Activated naive CD4-positive, alpha-beta T cell treated with anti-CD3 and anti-CD28 coated beads, Interleukin-2, amount 50 U/mL, for 24 hours (primary cell): ENCODE measurements at regions not wholly inside any gene's neighbourhood (a gene's known extent, or its start where the extent isn't known, plus 50 kb on each side); places are given as distances from the start of the nearest gene placed in this dataset.

Source experiments
- H3K27ac Mint-ChIP-seq: one replicate; pipeline ENCODE4 v1.8.0; 2021; ENCODE audit warnings: mild to moderate bottlenecking, mixed read lengths
- H3K27me3 Mint-ChIP-seq: one replicate; pipeline ENCODE4 v1.8.0; 2021; ENCODE audit warnings: mixed read lengths
- H3K36me3 Mint-ChIP-seq: one replicate; pipeline ENCODE4 v1.8.0; 2021; ENCODE audit warnings: mixed read lengths
- H3K4me1 Mint-ChIP-seq: one replicate; pipeline ENCODE4 v1.8.0; 2021; ENCODE audit warnings: mixed read lengths
- H3K4me3 Mint-ChIP-seq: one replicate; pipeline ENCODE4 v1.8.0; 2021; ENCODE audit warnings: mild to moderate bottlenecking, mixed read lengths
- H3K9me3 Mint-ChIP-seq: one replicate; pipeline ENCODE4 v1.8.0; 2021; ENCODE audit warnings: mixed read lengths

DNA sequence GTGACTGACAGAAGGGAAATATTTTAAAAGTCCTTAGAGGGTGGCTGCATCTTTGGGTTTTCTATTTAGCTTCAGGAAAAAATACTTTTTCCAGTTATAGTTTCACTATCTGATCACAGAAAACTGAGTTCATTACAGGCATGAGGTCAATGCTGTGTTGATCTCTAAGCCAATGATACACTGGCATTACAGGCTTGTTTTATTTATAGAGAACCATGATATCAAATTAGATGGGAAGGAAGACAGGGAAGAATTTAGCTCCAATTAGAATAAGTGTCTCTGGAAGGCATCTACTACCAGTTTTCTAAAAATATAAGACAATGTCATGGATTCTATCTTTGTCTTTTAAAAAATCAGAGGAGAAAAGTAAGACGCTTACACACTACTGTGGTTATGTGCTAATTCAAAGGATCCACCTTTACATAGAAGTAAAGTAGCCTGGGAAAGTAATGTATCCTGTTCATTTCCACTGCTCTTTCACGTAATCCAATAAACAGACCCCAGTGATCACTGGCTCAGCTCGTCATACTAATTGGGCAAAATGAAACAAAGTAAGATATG lies 344.5 kb upstream of the PPARGC1A start:
- H3K4me1 Mint-ChIP-seq, result no peaks in the 10 kb centered on the region
- H3K27ac Mint-ChIP-seq, result no peak overlapping the region
- peaks cover 4% of the 10 kb centered on the region for H3K27me3 Mint-ChIP-seq
- no peaks in the 10 kb centered on the region for H3K36me3 Mint-ChIP-seq
- H3K9me3 Mint-ChIP-seq, result no peaks in the 10 kb centered on the region
- no peak overlapping the region for H3K4me3 Mint-ChIP-seq

- no peak overlapping the region for H3K27ac Mint-ChIP-seq
- H3K36me3 Mint-ChIP-seq, result no peaks in the 10 kb centered on the region
- no peak overlapping the region for H3K4me3 Mint-ChIP-seq
- peaks cover 5% of the 10 kb centered on the region for H3K9me3 Mint-ChIP-seq
- peaks cover 5% of the 10 kb centered on the region for H3K27me3 Mint-ChIP-seq
- H3K4me1 Mint-ChIP-seq, result no peaks in the 10 kb centered on the region
Observed at GRCh38 chr4:24230955-24231354, 341.1 kb upstream of the PPARGC1A start.

GRCh38 chr4:24229978-24230377 lies 340.1 kb upstream of the PPARGC1A start:
- Mint-ChIP-seq H3K27me3 (peaks cover 5% of the 10 kb centered on the region), H3K9me3 (peaks cover 5% of the 10 kb centered on the region), H3K4me1 (no peaks in the 10 kb centered on the region)

DNA sequence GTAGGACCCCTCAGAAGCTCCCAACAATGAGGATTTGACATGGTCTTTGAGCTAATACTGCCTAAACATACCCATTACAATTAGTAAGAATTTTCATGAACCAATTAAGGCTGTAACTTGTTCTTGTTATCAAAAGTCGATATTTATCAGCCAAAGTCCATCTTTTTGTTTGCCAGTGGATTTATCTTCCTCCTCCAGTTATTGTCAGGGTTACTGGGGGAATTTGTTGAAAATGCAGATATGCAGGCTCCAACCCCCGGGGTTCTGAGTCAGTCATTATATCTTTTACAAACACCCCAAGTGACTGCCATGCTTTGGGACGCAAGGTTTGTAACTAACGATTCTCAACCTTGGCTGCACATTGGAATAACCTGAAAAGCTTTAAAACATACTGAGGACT lies 338.8 kb upstream of the PPARGC1A start:
- Mint-ChIP-seq H3K27ac (no peak overlapping the region), H3K27me3 (peaks cover 6% of the 10 kb centered on the region), H3K4me1 (no peaks in the 10 kb centered on the region), H3K4me3 (no peak overlapping the region), H3K9me3 (peaks cover 5% of the 10 kb centered on the region), H3K36me3 (no peaks in the 10 kb centered on the region)

More at GRCh38 chr4:24229978-24230377, 340.1 kb upstream of the PPARGC1A start:
- no peaks in the 10 kb centered on the region for H3K36me3 Mint-ChIP-seq
- no peak overlapping the region for H3K27ac Mint-ChIP-seq
- no peak overlapping the region for H3K4me3 Mint-ChIP-seq

GRCh38 chr4:24226667-24227066 lies 336.8 kb upstream of the PPARGC1A start:
- no peaks in the 10 kb centered on the region for H3K36me3 Mint-ChIP-seq
- peaks cover 5% of the 10 kb centered on the region for H3K27me3 Mint-ChIP-seq
- peaks cover 5% of the 10 kb centered on the region for H3K9me3 Mint-ChIP-seq
- no peak overlapping the region for H3K27ac Mint-ChIP-seq
- H3K4me1 Mint-ChIP-seq, result no peaks in the 10 kb centered on the region
- no peak overlapping the region for H3K4me3 Mint-ChIP-seq

- Mint-ChIP-seq H3K9me3 (peaks cover 5% of the 10 kb centered on the region), H3K27me3 (peaks cover 4% of the 10 kb centered on the region), H3K27ac (no peak overlapping the region), H3K36me3 (no peaks in the 10 kb centered on the region), H3K4me1 (no peaks in the 10 kb centered on the region), H3K4me3 (no peak overlapping the region)
Observed at GRCh38 chr4:24226023-24226422, 336.2 kb upstream of the PPARGC1A start.

DNA sequence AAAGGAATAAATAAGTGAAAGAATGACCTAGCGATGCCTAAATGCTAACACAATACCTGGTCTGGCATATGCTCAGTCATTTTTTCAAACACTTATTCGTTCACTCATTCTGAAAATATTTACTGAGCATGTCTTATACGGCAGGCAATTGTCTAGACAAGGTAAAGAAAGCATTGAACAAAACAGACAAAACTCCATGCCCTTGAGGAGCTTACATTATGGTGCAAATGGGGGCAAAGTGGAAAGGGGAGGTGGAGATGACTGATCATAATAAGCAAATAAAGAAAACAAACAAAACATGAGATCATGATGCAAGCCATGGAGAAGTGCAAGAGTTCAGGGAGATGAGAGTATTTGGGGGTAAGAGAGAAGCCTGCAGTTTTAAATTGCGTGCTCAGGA lies 334.6 kb upstream of the PPARGC1A start:
- Mint-ChIP-seq H3K4me3 (no peak overlapping the region), H3K9me3 (peaks cover 5% of the 10 kb centered on the region), H3K36me3 (no peaks in the 10 kb centered on the region), H3K27ac (no peak overlapping the region), H3K27me3 (peaks cover 4% of the 10 kb centered on the region), H3K4me1 (no peaks in the 10 kb centered on the region)

- Mint-ChIP-seq H3K4me1 (no peaks in the 10 kb centered on the region), H3K4me3 (no peak overlapping the region), H3K27ac (no peak overlapping the region), H3K9me3 (no peaks in the 10 kb centered on the region), H3K36me3 (no peaks in the 10 kb centered on the region), H3K27me3 (peaks cover 3% of the 10 kb centered on the region)
Observed at GRCh38 chr4:24219209-24219608, 329.4 kb upstream of the PPARGC1A start.

- no peak overlapping the region for H3K4me3 Mint-ChIP-seq
- H3K27me3 Mint-ChIP-seq, result peaks cover 3% of the 10 kb centered on the region
- H3K36me3 Mint-ChIP-seq, result no peaks in the 10 kb centered on the region
- H3K9me3 Mint-ChIP-seq, result no peaks in the 10 kb centered on the region
- no peaks in the 10 kb centered on the region for H3K4me1 Mint-ChIP-seq
- no peak overlapping the region for H3K27ac Mint-ChIP-seq
Observed at GRCh38 chr4:24218566-24218965, 328.7 kb upstream of the PPARGC1A start.

DNA sequence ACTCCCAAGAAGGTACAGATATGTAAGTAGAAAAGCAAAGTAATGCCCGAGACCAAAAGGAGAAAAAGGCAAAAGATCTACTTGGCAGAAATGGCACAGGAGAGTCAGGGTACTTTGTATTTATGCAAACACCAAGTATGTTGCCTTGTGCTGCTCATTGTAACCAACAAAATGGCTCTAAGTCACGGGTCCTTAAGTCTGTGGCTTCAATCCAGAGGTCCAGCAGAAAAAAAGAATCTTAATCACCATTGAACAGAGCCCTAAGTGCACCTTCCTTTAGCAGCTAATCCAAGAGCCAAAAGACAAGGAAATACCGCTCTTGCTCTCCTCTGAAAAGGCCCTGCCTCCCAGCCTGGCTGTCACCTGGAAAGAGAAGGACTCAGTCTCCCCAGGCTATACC lies 324.9 kb upstream of the PPARGC1A start:
- no peaks in the 10 kb centered on the region for H3K36me3 Mint-ChIP-seq
- peaks cover 3% of the 10 kb centered on the region for H3K27me3 Mint-ChIP-seq
- no peak overlapping the region for H3K4me3 Mint-ChIP-seq
- H3K27ac Mint-ChIP-seq, result no peak overlapping the region
- no peaks in the 10 kb centered on the region for H3K9me3 Mint-ChIP-seq
- H3K4me1 Mint-ChIP-seq, result no peaks in the 10 kb centered on the region

DNA sequence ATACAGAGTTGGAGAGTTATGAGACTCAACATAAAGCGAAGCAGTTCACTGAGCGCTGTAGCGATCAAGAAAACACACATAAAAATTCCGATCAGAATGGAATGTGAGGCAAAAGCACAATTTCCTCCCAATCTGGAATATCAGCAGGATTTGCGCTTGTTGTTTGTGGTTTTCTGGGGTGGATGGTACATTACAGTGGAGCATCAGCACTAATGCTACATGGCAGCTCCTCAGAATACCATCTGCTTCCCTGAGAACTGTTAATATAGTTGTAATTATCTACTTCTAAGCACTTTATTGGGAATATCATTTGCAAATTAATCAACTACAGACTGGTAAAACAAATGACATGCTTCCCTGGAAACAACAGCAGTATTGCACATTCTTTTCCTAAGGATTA lies 324.1 kb upstream of the PPARGC1A start:
- no peaks in the 10 kb centered on the region for H3K36me3 Mint-ChIP-seq
- no peak overlapping the region for H3K27ac Mint-ChIP-seq
- no peak overlapping the region for H3K4me3 Mint-ChIP-seq
- peaks cover 1% of the 10 kb centered on the region for H3K27me3 Mint-ChIP-seq
- H3K4me1 Mint-ChIP-seq, result no peaks in the 10 kb centered on the region
- H3K9me3 Mint-ChIP-seq, result no peaks in the 10 kb centered on the region

GRCh38 chr4:24212642-24213041 lies 322.8 kb upstream of the PPARGC1A start:
- no peaks in the 10 kb centered on the region for H3K4me1 Mint-ChIP-seq
- peaks cover 1% of the 10 kb centered on the region for H3K27me3 Mint-ChIP-seq
- no peak overlapping the region for H3K4me3 Mint-ChIP-seq
- no peaks in the 10 kb centered on the region for H3K36me3 Mint-ChIP-seq
- no peaks in the 10 kb centered on the region for H3K9me3 Mint-ChIP-seq
- no peak overlapping the region for H3K27ac Mint-ChIP-seq

GRCh38 chr4:24211856-24212255 lies 322.0 kb upstream of the PPARGC1A start:
- Mint-ChIP-seq H3K9me3 (peaks cover 3% of the 10 kb centered on the region), H3K4me3 (no peak overlapping the region), H3K36me3 (no peaks in the 10 kb centered on the region)

DNA sequence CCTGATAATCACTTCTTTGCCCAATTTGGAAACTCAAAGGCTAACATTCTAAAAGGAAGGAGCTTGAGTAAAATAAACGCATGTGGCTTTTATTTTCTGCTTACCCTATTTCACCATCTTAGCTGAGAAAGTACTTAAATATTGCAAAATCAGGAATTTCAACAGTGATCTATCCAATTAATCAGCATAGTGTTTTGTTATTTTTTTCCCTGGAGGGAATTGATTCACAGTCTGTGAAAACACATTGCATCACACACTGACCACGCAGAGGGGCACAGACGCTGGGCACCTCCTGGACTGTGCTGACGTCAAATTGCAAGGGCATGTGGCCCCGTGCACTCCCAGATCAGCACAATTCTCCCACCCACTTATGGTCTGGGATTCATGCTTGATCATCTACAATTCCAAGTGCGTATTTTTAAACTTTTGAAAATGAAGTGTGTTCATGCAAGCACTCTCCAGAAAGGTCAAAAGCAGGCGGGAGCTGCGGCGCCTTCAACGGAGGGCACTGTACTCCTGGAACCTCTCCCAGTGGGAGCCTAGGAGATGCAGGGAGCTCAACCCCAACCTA lies 320.6 kb upstream of the PPARGC1A start:
- Mint-ChIP-seq H3K36me3 (no peaks in the 10 kb centered on the region), H3K9me3 (peaks cover 3% of the 10 kb centered on the region), H3K27ac (no peak overlapping the region), H3K4me1 (no peaks in the 10 kb centered on the region), H3K27me3 (peaks cover 1% of the 10 kb centered on the region), H3K4me3 (no peak overlapping the region)

More at GRCh38 chr4:24211856-24212255, 322.0 kb upstream of the PPARGC1A start:
- Mint-ChIP-seq H3K27me3 (peaks cover under 1% of the 10 kb centered on the region), H3K27ac (no peak overlapping the region), H3K4me1 (no peaks in the 10 kb centered on the region)

GRCh38 chr4:24209906-24210305 lies 320.1 kb upstream of the PPARGC1A start:
- Mint-ChIP-seq H3K27ac (no peak overlapping the region), H3K4me3 (no peak overlapping the region), H3K4me1 (no peaks in the 10 kb centered on the region), H3K36me3 (no peaks in the 10 kb centered on the region), H3K9me3 (peaks cover 3% of the 10 kb centered on the region), H3K27me3 (peaks cover 1% of the 10 kb centered on the region)

GRCh38 chr4:24209131-24209530 lies 319.3 kb upstream of the PPARGC1A start:
- H3K4me1 Mint-ChIP-seq, result no peaks in the 10 kb centered on the region
- no peaks in the 10 kb centered on the region for H3K36me3 Mint-ChIP-seq
- no peak overlapping the region for H3K27ac Mint-ChIP-seq
- H3K4me3 Mint-ChIP-seq, result no peak overlapping the region
- peaks cover 1% of the 10 kb centered on the region for H3K27me3 Mint-ChIP-seq
- peaks cover 3% of the 10 kb centered on the region for H3K9me3 Mint-ChIP-seq

GRCh38 chr4:24208691-24209090 lies 318.8 kb upstream of the PPARGC1A start:
- peaks cover 3% of the 10 kb centered on the region for H3K9me3 Mint-ChIP-seq
- H3K27me3 Mint-ChIP-seq, result peaks cover 1% of the 10 kb centered on the region
- no peak overlapping the region for H3K4me3 Mint-ChIP-seq
- no peak overlapping the region for H3K27ac Mint-ChIP-seq
- H3K36me3 Mint-ChIP-seq, result no peaks in the 10 kb centered on the region
- no peaks in the 10 kb centered on the region for H3K4me1 Mint-ChIP-seq
